ENCODE measurements at regions not wholly inside any gene's neighbourhood (a gene's known extent, or its start where the extent isn't known, plus 50 kb on each side); places are given as distances from the start of the nearest gene placed in this dataset.

DNA sequence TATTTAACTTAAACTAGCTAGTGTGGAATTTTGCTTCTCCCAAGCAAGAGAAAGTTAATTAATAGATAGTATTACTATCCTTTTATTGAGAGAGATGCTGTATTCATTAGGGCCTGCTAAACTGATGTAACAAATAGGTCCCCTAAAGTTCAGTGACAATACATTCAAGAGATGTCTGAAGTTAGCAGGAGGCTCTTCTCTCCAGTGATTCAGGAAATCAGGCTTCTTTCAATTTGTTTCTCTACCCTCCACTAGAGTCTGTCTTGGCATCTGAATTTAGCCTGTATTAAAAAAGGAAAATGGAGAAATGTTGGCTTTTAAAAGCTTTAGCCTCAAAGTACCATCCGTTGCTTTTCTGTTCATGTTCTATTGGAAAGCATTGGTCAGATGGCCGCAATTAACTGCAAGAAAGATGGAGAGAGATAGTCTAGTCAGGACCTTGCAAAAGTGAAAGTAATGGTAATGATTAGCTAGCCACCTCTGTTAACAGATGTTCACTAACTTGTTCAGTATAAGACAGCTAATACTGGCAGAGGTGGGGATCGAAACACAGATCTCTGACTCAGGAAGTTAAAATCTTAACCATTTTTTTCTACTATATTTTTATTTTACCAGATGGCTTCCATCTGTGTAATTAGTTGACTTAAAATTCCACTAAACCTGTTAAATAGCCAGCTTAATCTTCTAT, 786.8 kb downstream of the TMTC2 start:
- no peak for FAIRE-seq
- no peaks in the 10 kb centered on the region for H3K4me1 ChIP-seq (ENCODE audit: control insufficient read depth, extremely low read depth, insufficient read depth, low read length)
- no peaks in the 10 kb centered on the region for H3K9me1 ChIP-seq (ENCODE audit: control insufficient read depth, extremely low read depth, insufficient read depth, low read length)
- no peak overlapping the region for H3K9ac ChIP-seq (ENCODE audit: control insufficient read depth, extremely low read depth, insufficient read depth, low read length)
- no peak overlapping the region for H2AFZ ChIP-seq (ENCODE audit: control insufficient read depth, low read length)
- H3K9me3 ChIP-seq (ENCODE audit: control insufficient read depth, low read depth, low read length): no peaks in the 10 kb centered on the region
- H3K79me2 ChIP-seq (ENCODE audit: control insufficient read depth, insufficient read depth, low read length): no peaks in the 10 kb centered on the region
- H3K4me2 ChIP-seq (ENCODE audit: control insufficient read depth, extremely low read depth, insufficient read depth, low read depth, low read length): no peak overlapping the region
- dilution Hi-C loops (cut with MboI; ENCODE audit: extremely low pct_ligation_motif_present, low sequenced_read_pairs): no loop called here
- no peak overlapping the region for H3K27ac ChIP-seq (ENCODE audit: control insufficient read depth, insufficient read depth, low read length)
- TF ChIP-seq EZH2 (IDR thresholded peaks at IDR 0.05; ENCODE audit: low read length): no peak
- TF ChIP-seq, protein P1, sequence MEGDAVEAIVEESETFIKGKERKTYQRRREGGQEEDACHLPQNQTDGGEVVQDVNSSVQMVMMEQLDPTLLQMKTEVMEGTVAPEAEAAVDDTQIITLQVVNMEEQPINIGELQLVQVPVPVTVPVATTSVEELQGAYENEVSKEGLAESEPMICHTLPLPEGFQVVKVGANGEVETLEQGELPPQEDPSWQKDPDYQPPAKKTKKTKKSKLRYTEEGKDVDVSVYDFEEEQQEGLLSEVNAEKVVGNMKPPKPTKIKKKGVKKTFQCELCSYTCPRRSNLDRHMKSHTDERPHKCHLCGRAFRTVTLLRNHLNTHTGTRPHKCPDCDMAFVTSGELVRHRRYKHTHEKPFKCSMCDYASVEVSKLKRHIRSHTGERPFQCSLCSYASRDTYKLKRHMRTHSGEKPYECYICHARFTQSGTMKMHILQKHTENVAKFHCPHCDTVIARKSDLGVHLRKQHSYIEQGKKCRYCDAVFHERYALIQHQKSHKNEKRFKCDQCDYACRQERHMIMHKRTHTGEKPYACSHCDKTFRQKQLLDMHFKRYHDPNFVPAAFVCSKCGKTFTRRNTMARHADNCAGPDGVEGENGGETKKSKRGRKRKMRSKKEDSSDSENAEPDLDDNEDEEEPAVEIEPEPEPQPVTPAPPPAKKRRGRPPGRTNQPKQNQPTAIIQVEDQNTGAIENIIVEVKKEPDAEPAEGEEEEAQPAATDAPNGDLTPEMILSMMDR (optimal IDR thresholded peaks at IDR 0.05 in 1 of 3, IDR thresholded peaks at IDR 0.05 in 1 of 3, conservative IDR thresholded peaks at IDR 0.05 in 1 of 3; ENCODE audit: extremely low read depth in 1 of 3, insufficient read depth in 2 of 3, low read length in 3 of 3): no peak
- no peak for DNase-seq (ENCODE audit: low read depth, low spot score)
- H4K20me1 ChIP-seq (ENCODE audit: control insufficient read depth, extremely low read depth, insufficient read depth, low read length): no peaks in the 10 kb centered on the region
- H3K36me3 ChIP-seq (ENCODE audit: control insufficient read depth in 2 of 2, extremely low read depth in 1 of 2, insufficient read depth in 2 of 2, low read length in 2 of 2): no peaks in the 10 kb centered on the region
- no peak overlapping the region for H3K4me3 ChIP-seq (ENCODE audit: control insufficient read depth in 2 of 3, extremely low read depth in 1 of 3, insufficient read depth in 2 of 3, low read depth in 1 of 3, low read length in 3 of 3)
- no peaks in the 10 kb centered on the region for H3K27me3 ChIP-seq (ENCODE audit: control insufficient read depth, extremely low read depth, insufficient read depth, low read length)

DNA sequence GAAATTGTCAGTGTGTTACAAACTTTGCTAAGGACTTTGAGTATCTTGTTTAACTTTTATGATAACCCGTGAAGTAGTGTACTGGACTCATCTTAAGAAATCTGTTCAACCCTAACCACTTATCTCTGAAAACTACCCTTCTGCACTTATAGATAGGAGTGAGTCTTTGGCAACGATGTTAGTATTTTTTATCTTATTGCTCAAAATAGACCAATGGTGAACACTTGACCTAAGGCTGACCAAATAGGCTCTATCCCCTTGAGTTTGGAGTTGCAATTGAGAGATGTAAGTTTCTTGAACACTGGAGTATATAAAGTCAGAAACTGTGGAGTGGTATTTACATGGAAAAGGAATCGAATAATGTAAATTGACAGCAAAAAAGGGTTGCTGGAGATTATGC, 786.1 kb downstream of the TMTC2 start:
- dilution Hi-C loops (cut with MboI; ENCODE audit: extremely low pct_ligation_motif_present, low sequenced_read_pairs): no loop called here
- no peak for FAIRE-seq

More for the DNA sequence above, 786.1 kb downstream of the TMTC2 start:
- H3K79me2 ChIP-seq (ENCODE audit: control insufficient read depth, insufficient read depth, low read length): no peaks in the 10 kb centered on the region
- H2AFZ ChIP-seq (ENCODE audit: control insufficient read depth, low read length): no peak overlapping the region
- no peak overlapping the region for H3K4me2 ChIP-seq (ENCODE audit: control insufficient read depth, extremely low read depth, insufficient read depth, low read depth, low read length)
- no peaks in the 10 kb centered on the region for H3K4me1 ChIP-seq (ENCODE audit: control insufficient read depth, extremely low read depth, insufficient read depth, low read length)
- H3K9me3 ChIP-seq (ENCODE audit: control insufficient read depth, low read depth, low read length): no peaks in the 10 kb centered on the region
- H3K9ac ChIP-seq (ENCODE audit: control insufficient read depth, extremely low read depth, insufficient read depth, low read length): no peak overlapping the region
- TF ChIP-seq, protein P1 (optimal IDR thresholded peaks at IDR 0.05 in 1 of 3, IDR thresholded peaks at IDR 0.05 in 1 of 3, conservative IDR thresholded peaks at IDR 0.05 in 1 of 3; ENCODE audit: extremely low read depth in 1 of 3, insufficient read depth in 2 of 3, low read length in 3 of 3): no peak
- no peak for TF ChIP-seq EZH2 (IDR thresholded peaks at IDR 0.05; ENCODE audit: low read length)
- H3K36me3 ChIP-seq (ENCODE audit: control insufficient read depth in 2 of 2, extremely low read depth in 1 of 2, insufficient read depth in 2 of 2, low read length in 2 of 2): no peaks in the 10 kb centered on the region
- H3K4me3 ChIP-seq (ENCODE audit: control insufficient read depth in 2 of 3, extremely low read depth in 1 of 3, insufficient read depth in 2 of 3, low read depth in 1 of 3, low read length in 3 of 3): no peak overlapping the region
- no peaks in the 10 kb centered on the region for H4K20me1 ChIP-seq (ENCODE audit: control insufficient read depth, extremely low read depth, insufficient read depth, low read length)
- H3K27me3 ChIP-seq (ENCODE audit: control insufficient read depth, extremely low read depth, insufficient read depth, low read length): no peaks in the 10 kb centered on the region
- no peaks in the 10 kb centered on the region for H3K9me1 ChIP-seq (ENCODE audit: control insufficient read depth, extremely low read depth, insufficient read depth, low read length)
- no peak overlapping the region for H3K27ac ChIP-seq (ENCODE audit: control insufficient read depth, insufficient read depth, low read length)
- DNase-seq (ENCODE audit: low read depth, low spot score): no peak

Data from keratinocyte (primary cell).